ENCODE measurements at regions not wholly inside any gene's neighbourhood (a gene's known extent, or its start where the extent isn't known, plus 50 kb on each side); places are given as distances from the start of the nearest gene placed in this dataset.

- intact Hi-C loops (cut with micrococcal nuclease): no loop called here
- no peaks in the 10 kb centered on the region for H3K36me3 ChIP-seq (ENCODE audit: insufficient read depth, low read length)
- H3K4me3 Mint-ChIP-seq: no peak overlapping the region
- H3K27ac ChIP-seq (ENCODE audit: low read depth, low read length): no peak overlapping the region
- no peaks in the 10 kb centered on the region for H3K9me3 ChIP-seq (ENCODE audit: control insufficient read depth in 1 of 2, low read length in 2 of 2)
- POLR2A ChIA-PET (ENCODE audit: partially characterized antibody): no interaction called here
- no peaks in the 10 kb centered on the region for H3K27me3 ChIP-seq (ENCODE audit: insufficient read depth, low read length)
- DNase-seq: no peak
- no peak overlapping the region for H3K4me3 ChIP-seq (ENCODE audit: low read length in 2 of 2)
- H3K36me3 Mint-ChIP-seq: no peaks in the 10 kb centered on the region
- CTCF ChIA-PET (ENCODE audit: partially characterized antibody): no interaction called here
- no peaks in the 10 kb centered on the region for H3K4me1 ChIP-seq (ENCODE audit: insufficient read depth, low read length)
- H3K27ac Mint-ChIP-seq: no peak overlapping the region
- H3K27me3 Mint-ChIP-seq: no peaks in the 10 kb centered on the region
- H3K4me1 Mint-ChIP-seq: no peaks in the 10 kb centered on the region
- peaks cover 0 to 2% (median 0%) of the 10 kb centered on the region in 8 donors for H3K9me3 Mint-ChIP-seq
Observed at GRCh38 chr18:41753826-41754225, 201.2 kb upstream of the PIK3C3 start.

DNA sequence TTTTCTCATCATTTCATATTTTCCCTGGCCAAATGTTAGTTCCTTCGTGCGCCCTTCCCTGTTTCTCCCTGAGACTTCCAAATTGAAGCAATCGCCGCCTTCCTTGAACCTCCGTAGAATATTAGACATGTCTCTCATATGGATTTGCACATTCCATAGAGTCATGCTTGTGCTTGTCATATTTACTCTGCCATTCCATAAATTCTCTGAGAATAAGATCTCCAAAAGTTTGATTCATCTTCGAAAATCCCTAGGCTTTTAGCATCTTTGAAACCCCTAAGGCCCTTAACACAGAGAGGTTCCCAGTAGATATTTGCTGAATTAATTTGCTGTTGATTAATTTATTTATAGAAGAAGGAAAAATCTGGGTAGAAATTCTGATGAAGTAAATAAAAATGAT lies 202.2 kb upstream of the PIK3C3 start:
- intact Hi-C loops (cut with micrococcal nuclease): no loop called here
- no peaks in the 10 kb centered on the region for H3K4me1 Mint-ChIP-seq
- CTCF ChIA-PET (ENCODE audit: partially characterized antibody): no interaction called here
- H3K4me3 Mint-ChIP-seq: no peak overlapping the region
- no peak for DNase-seq
- no peak overlapping the region for H3K27ac Mint-ChIP-seq
- no peaks in the 10 kb centered on the region for H3K36me3 ChIP-seq (ENCODE audit: insufficient read depth, low read length)
- no peak overlapping the region for H3K4me3 ChIP-seq (ENCODE audit: low read length in 2 of 2)
- POLR2A ChIA-PET (ENCODE audit: partially characterized antibody): no interaction called here
- H3K36me3 Mint-ChIP-seq: no peaks in the 10 kb centered on the region
- H3K4me1 ChIP-seq (ENCODE audit: insufficient read depth, low read length): no peaks in the 10 kb centered on the region
- peaks cover 0 to 5% (median 0%) of the 10 kb centered on the region in 8 donors for H3K9me3 Mint-ChIP-seq
- H3K27me3 Mint-ChIP-seq: no peaks in the 10 kb centered on the region
- H3K27me3 ChIP-seq (ENCODE audit: insufficient read depth, low read length): no peaks in the 10 kb centered on the region
- no peaks in the 10 kb centered on the region for H3K9me3 ChIP-seq (ENCODE audit: control insufficient read depth in 1 of 2, low read length in 2 of 2)
- H3K27ac ChIP-seq (ENCODE audit: low read depth, low read length): no peak overlapping the region

DNA sequence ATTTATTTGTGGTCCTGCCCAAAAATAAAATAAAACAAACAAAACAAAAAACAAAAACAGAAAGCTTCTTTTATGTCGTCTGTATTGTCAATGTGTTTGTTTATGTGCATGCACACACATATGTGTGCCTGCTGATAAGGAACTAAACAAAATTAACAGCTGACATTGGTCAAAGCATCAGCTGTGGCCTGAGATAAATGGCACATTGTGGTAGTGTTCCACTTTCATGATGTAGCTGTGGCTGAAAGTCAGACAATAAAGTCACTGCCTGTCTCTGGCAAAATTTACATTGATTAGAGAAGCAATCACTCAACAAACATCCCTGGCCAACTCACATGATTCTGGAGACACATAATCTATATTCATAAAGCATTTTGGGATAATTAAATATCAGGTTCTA lies 203.4 kb upstream of the PIK3C3 start:
- H3K27me3 Mint-ChIP-seq: no peaks in the 10 kb centered on the region
- no peaks in the 10 kb centered on the region for H3K36me3 Mint-ChIP-seq
- no peak overlapping the region for H3K4me3 Mint-ChIP-seq
- H3K27ac Mint-ChIP-seq: no peak overlapping the region
- H3K27ac ChIP-seq (ENCODE audit: low read depth, low read length): no peak overlapping the region
- POLR2A ChIA-PET (ENCODE audit: partially characterized antibody): no interaction called here
- no peaks in the 10 kb centered on the region for H3K9me3 ChIP-seq (ENCODE audit: control insufficient read depth in 1 of 2, low read length in 2 of 2)
- no peak overlapping the region for H3K4me3 ChIP-seq (ENCODE audit: low read length in 2 of 2)
- CTCF ChIA-PET (ENCODE audit: partially characterized antibody): no interaction called here
- no peaks in the 10 kb centered on the region for H3K27me3 ChIP-seq (ENCODE audit: insufficient read depth, low read length)
- H3K4me1 ChIP-seq (ENCODE audit: insufficient read depth, low read length): no peaks in the 10 kb centered on the region
- DNase-seq: no peak
- H3K4me1 Mint-ChIP-seq: no peaks in the 10 kb centered on the region
- H3K9me3 Mint-ChIP-seq: peaks cover 0 to 5% (median 0%) of the 10 kb centered on the region in 8 donors
- intact Hi-C loops (cut with micrococcal nuclease): no loop called here
- H3K36me3 ChIP-seq (ENCODE audit: insufficient read depth, low read length): no peaks in the 10 kb centered on the region

DNA sequence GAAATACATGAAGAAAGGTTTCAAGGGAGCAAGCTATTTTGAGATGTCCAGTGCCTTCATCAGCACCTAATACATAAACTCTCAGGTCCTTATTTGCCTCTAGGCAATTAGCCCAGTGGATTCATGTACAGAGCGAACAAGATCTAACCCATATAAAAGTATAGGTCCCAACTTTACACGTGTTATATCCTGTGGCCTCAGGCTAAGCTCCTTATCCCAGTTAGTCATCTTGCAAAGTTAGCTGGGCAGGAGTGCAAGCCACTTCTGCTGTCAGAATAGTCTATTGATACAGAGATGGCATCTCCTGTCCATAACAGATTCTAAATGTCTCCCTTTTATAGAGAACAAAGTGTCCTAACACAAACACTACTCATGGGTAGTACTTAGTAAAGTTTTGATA lies 203.9 kb upstream of the PIK3C3 start:
- no peak overlapping the region for H3K27ac ChIP-seq (ENCODE audit: low read depth, low read length)
- ChIA-PET CTCF (ENCODE audit: partially characterized antibody) (no interaction called here), POLR2A (ENCODE audit: partially characterized antibody) (no interaction called here)
- DNase-seq: no peak
- intact Hi-C loops (cut with micrococcal nuclease): no loop called here
- Mint-ChIP-seq H3K27ac (no peak overlapping the region), H3K4me1 (no peaks in the 10 kb centered on the region), H3K9me3 (peaks cover 0 to 5% (median 0%) of the 10 kb centered on the region in 8 donors), H3K4me3 (no peak overlapping the region), H3K36me3 (no peaks in the 10 kb centered on the region), H3K27me3 (no peaks in the 10 kb centered on the region)
- H3K27me3 ChIP-seq (ENCODE audit: insufficient read depth, low read length): no peaks in the 10 kb centered on the region
- H3K4me3 ChIP-seq (ENCODE audit: low read length in 2 of 2): no peak overlapping the region
- no peaks in the 10 kb centered on the region for H3K36me3 ChIP-seq (ENCODE audit: insufficient read depth, low read length)
- H3K9me3 ChIP-seq (ENCODE audit: control insufficient read depth in 1 of 2, low read length in 2 of 2): no peaks in the 10 kb centered on the region
- H3K4me1 ChIP-seq (ENCODE audit: insufficient read depth, low read length): no peaks in the 10 kb centered on the region

GRCh38 chr18:41747723-41748242 lies 207.3 kb upstream of the PIK3C3 start:
- POLR2A ChIA-PET (ENCODE audit: partially characterized antibody): no interaction called here
- no peak for DNase-seq

GRCh38 chr18:41745166-41746049 lies 209.6 kb upstream of the PIK3C3 start:
- H3K27me3 ChIP-seq (ENCODE audit: insufficient read depth, low read length): no peaks in the 10 kb centered on the region
- H3K9me3 Mint-ChIP-seq: peaks cover 0 to 5% (median 0%) of the 10 kb centered on the region in 8 donors
- H3K36me3 ChIP-seq (ENCODE audit: insufficient read depth, low read length): no peaks in the 10 kb centered on the region
- H3K4me3 Mint-ChIP-seq: no peak overlapping the region
- no peaks in the 10 kb centered on the region for H3K4me1 Mint-ChIP-seq
- H3K9me3 ChIP-seq (ENCODE audit: control insufficient read depth in 1 of 2, low read length in 2 of 2): no peaks in the 10 kb centered on the region
- no peaks in the 10 kb centered on the region for H3K4me1 ChIP-seq (ENCODE audit: insufficient read depth, low read length)
- POLR2A ChIA-PET (ENCODE audit: partially characterized antibody): no interaction called here
- H3K36me3 Mint-ChIP-seq: no peaks in the 10 kb centered on the region
- no peak overlapping the region for H3K27ac Mint-ChIP-seq
- intact Hi-C loops (cut with micrococcal nuclease): no loop called here
- H3K4me3 ChIP-seq (ENCODE audit: low read length in 2 of 2): no peak overlapping the region
- no peak overlapping the region for H3K27ac ChIP-seq (ENCODE audit: low read depth, low read length)
- CTCF ChIA-PET (ENCODE audit: partially characterized antibody): no interaction called here
- DNase-seq: no peak
- H3K27me3 Mint-ChIP-seq: no peaks in the 10 kb centered on the region

More at GRCh38 chr18:41747723-41748242, 207.3 kb upstream of the PIK3C3 start:
- Mint-ChIP-seq H3K4me1 (no peaks in the 10 kb centered on the region), H3K27me3 (no peaks in the 10 kb centered on the region), H3K27ac (no peak overlapping the region), H3K36me3 (no peaks in the 10 kb centered on the region), H3K9me3 (peaks cover 0 to 5% (median 0%) of the 10 kb centered on the region in 8 donors), H3K4me3 (no peak overlapping the region)
- Histone ChIP-seq H3K9me3 (ENCODE audit: control insufficient read depth in 1 of 2, low read length in 2 of 2) (no peaks in the 10 kb centered on the region), H3K4me1 (ENCODE audit: insufficient read depth, low read length) (no peaks in the 10 kb centered on the region), H3K27ac (ENCODE audit: low read depth, low read length) (no peak overlapping the region), H3K36me3 (ENCODE audit: insufficient read depth, low read length) (no peaks in the 10 kb centered on the region), H3K4me3 (ENCODE audit: low read length in 2 of 2) (no peak overlapping the region), H3K27me3 (ENCODE audit: insufficient read depth, low read length) (no peaks in the 10 kb centered on the region)
- intact Hi-C loops (cut with micrococcal nuclease): no loop called here
- CTCF ChIA-PET (ENCODE audit: partially characterized antibody): no interaction called here

DNA sequence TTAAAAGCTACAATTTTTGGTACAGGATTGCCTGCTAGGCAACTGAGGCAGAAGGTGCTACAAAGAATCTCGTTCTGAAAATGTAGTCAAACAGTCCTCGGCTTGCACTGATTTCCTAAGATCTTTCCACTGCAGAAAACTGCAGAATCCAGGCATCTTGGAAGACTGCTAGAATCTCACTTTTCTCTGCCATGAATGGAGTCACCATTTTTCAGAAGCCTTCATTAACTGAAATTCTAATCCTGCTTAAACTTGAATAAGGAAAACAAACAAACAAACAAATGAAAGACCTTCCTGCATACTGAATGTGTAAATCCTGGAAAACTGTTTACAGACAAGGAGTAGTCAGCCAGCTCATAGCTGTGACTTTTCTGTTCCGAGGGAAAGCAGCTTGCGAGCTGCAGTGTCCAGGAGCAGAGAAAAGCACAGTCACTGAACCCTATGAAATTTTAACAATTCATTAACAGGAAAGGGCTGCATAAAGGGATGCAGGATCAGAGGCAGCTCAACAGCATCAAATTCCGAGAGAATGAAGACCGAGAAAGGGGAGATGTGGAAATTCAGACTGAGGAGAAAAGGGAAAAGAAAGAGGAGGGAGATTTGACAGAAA lies 210.5 kb upstream of the PIK3C3 start:
- H3K4me3 ChIP-seq (ENCODE audit: low read length in 2 of 2): no peak overlapping the region
- no peak for DNase-seq
- no peak overlapping the region for H3K27ac ChIP-seq (ENCODE audit: low read depth, low read length)
- no peaks in the 10 kb centered on the region for H3K36me3 Mint-ChIP-seq
- H3K9me3 ChIP-seq (ENCODE audit: control insufficient read depth in 1 of 2, low read length in 2 of 2): no peaks in the 10 kb centered on the region
- no peaks in the 10 kb centered on the region for H3K27me3 Mint-ChIP-seq
- intact Hi-C loops (cut with micrococcal nuclease): no loop called here
- no peaks in the 10 kb centered on the region for H3K4me1 Mint-ChIP-seq
- H3K27ac Mint-ChIP-seq: no peak overlapping the region
- H3K9me3 Mint-ChIP-seq: peaks cover 0 to 4% (median 0%) of the 10 kb centered on the region in 8 donors
- H3K36me3 ChIP-seq (ENCODE audit: insufficient read depth, low read length): no peaks in the 10 kb centered on the region
- POLR2A ChIA-PET (ENCODE audit: partially characterized antibody): no interaction called here
- H3K27me3 ChIP-seq (ENCODE audit: insufficient read depth, low read length): no peaks in the 10 kb centered on the region
- CTCF ChIA-PET (ENCODE audit: partially characterized antibody): no interaction called here
- no peaks in the 10 kb centered on the region for H3K4me1 ChIP-seq (ENCODE audit: insufficient read depth, low read length)
- H3K4me3 Mint-ChIP-seq: no peak overlapping the region

Data from CD4-positive, alpha-beta memory T cell (primary cell).